ENCODE measurements at regions not wholly inside any gene's neighbourhood (a gene's known extent, or its start where the extent isn't known, plus 50 kb on each side); places are given as distances from the start of the nearest gene placed in this dataset.
"Not testable (repeated sequence)": the region's sequence is repeated elsewhere in the genome, so short reads cannot be mapped to it uniquely, and the experiment has no call there.

DNA sequence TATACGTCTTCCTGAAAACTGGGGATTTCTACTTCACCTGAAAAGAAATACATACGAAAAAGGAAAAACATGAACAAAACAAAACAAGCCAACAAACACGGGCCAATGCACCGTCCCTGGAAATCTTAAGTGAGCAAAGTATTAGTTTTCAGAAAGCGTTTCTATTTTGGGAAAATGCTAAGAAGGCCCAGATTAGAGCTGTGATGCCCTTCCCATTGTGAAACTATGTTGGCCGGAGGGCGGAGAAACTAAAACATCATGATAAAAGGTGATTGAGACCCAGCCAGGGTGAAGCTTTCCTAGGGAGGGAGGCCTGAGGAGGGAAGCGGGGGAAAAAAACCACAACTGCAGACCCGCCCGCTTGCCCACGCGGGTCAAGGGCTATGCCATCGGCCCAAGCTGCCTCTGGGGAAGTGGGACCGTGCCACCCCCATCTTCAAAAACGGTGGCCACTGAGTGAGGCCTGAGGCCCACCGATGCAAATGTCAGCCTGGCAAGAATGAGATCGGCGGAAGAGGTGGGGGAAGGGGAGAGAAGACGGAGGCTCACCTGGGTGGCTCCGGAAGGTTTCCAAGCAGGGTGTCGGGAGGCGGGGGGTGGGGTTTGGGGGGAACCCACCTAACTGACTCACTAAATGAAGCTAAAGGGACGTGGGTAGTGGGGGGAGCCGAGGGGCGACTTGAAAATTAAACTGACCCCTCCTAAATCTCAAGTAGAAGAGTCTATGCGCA, 757.6 kb upstream of the DEFB115 start:
- ATAC-seq (ENCODE audit: low read depth in 2 of 2); H3K4me1 Mint-ChIP-seq; H3K27me3 Mint-ChIP-seq; H3K4me3 Mint-ChIP-seq; H3K9me3 Mint-ChIP-seq; H3K36me3 Mint-ChIP-seq; H3K27ac Mint-ChIP-seq; DNase-seq: not testable (repeated sequence)

DNA sequence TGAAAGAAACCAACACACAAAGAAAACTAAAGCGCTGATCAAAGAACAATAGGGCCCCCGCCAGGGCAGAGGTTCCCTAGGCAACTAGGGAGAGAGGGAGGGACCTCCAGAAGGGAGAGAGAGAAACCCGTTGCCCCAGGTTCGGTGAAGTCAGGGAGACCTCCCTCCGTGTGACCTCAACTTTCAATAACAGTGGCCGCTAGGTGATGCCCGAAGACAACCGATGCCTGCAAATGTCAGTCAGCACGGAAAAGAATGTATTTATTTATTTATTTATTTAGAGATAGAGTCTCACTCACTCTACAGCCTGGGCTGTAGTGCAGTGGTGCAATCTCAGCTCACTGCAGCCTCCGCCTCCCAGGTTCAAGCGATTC, 757.0 kb upstream of the DEFB115 start:
- H3K9me3 Mint-ChIP-seq; ATAC-seq (ENCODE audit: low read depth in 2 of 2); H3K4me3 Mint-ChIP-seq; H3K4me1 Mint-ChIP-seq; H3K27ac Mint-ChIP-seq; DNase-seq; H3K27me3 Mint-ChIP-seq; H3K36me3 Mint-ChIP-seq: not testable (repeated sequence)

- no peak overlapping the region for H3K4me3 Mint-ChIP-seq
- H3K9me3 Mint-ChIP-seq, result peaks cover 0 to 6% (median 4%) of the 10 kb centered on the region in 7 donors
- H3K27me3 Mint-ChIP-seq, result no peaks in the 10 kb centered on the region
- ATAC-seq (ENCODE audit: low read depth in 2 of 2) (no peak), DNase-seq (no peak)
- H3K27ac Mint-ChIP-seq, result no peak overlapping the region
- H3K4me1 Mint-ChIP-seq, result no peaks in the 10 kb centered on the region
- no peaks in the 10 kb centered on the region for H3K36me3 Mint-ChIP-seq
Measured at GRCh38 chr20:30500829-30501440, 756.5 kb upstream of the DEFB115 start.

DNA sequence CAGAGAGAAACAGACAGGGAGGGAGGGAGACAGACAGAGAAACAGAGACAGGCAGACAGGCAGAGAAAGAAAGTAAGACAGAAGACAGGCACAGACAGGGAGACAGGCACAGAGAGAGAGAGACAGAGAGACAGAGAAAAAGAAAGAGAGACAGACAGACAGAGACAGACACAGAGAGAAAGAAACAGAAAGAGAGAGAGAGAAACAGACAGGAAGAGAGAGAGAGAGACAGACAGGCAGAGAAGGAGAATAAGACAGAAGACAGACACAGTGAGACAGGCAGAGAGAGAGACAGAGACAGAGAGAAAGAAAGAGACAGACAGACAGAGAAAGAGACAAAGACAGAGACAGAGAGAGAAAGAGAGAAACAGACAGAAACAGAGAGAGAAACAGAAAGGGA, 754.8 kb upstream of the DEFB115 start:
- H3K4me1 Mint-ChIP-seq, result no peaks in the 10 kb centered on the region
- H3K27ac Mint-ChIP-seq, result no peak overlapping the region
- H3K9me3 Mint-ChIP-seq, result peaks cover 0 to 14% (median 11%) of the 10 kb centered on the region in 7 donors
- H3K36me3 Mint-ChIP-seq, result no peaks in the 10 kb centered on the region
- DNase-seq (no peak), ATAC-seq (ENCODE audit: low read depth in 2 of 2) (no peak)
- H3K4me3 Mint-ChIP-seq, result no peak overlapping the region
- H3K27me3 Mint-ChIP-seq, result no peaks in the 10 kb centered on the region

GRCh38 chr20:30503204-30503603, 754.3 kb upstream of the DEFB115 start:
- H3K36me3 Mint-ChIP-seq; H3K27me3 Mint-ChIP-seq; H3K27ac Mint-ChIP-seq; H3K4me1 Mint-ChIP-seq; DNase-seq; ATAC-seq (ENCODE audit: low read depth in 2 of 2); H3K4me3 Mint-ChIP-seq: not testable (repeated sequence)
- H3K9me3 Mint-ChIP-seq, result peaks cover 0 to 18% (median 14%) of the 10 kb centered on the region in 7 donors

DNA sequence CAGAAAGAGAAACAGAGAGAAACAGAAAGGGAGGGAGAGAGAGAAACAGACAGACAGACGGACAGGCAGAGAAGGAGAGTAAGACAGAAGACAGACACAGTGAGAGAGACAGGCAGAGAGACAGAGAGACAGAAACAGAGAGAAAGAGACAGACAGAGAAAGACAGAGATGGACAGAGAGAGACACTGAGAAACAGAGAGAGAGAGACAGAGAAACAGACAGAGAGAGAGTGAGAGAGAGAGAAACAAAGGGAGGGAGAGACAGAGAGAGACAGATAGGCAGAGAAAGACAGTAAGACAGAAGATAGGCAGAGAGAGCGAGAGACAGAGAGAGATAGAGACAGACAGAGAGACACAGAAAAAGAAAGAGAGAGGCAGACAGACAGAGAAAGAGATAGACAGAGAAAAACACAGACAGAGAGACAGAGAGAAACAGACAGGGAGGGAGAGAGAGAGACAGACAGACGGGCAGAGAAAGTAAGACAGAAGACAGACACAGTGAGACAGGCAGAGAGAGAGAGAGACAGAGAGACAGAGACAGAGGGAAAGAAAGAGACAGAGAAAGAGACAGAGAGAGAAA, 753.4 kb upstream of the DEFB115 start:
- H3K9me3 Mint-ChIP-seq, result peaks cover 1 to 22% (median 15%) of the 10 kb centered on the region in 7 donors

GRCh38 chr20:30505566-30505965, 751.9 kb upstream of the DEFB115 start:
- peaks cover 1 to 26% (median 20%) of the 10 kb centered on the region in 7 donors for H3K9me3 Mint-ChIP-seq
- no peak for DNase-seq
- H3K4me3 Mint-ChIP-seq, result no peak overlapping the region
- H3K27me3 Mint-ChIP-seq, result no peaks in the 10 kb centered on the region
- H3K36me3 Mint-ChIP-seq, result no peaks in the 10 kb centered on the region
- H3K4me1 Mint-ChIP-seq, result no peaks in the 10 kb centered on the region
- ATAC-seq (ENCODE audit: low read depth in 2 of 2), result no peak
- H3K27ac Mint-ChIP-seq, result no peak overlapping the region

More for the DNA sequence above, 753.4 kb upstream of the DEFB115 start:
- ATAC-seq (ENCODE audit: low read depth in 2 of 2) (no peak), DNase-seq (no peak)
- Mint-ChIP-seq H3K4me1 (no peaks in the 10 kb centered on the region), H3K27me3 (no peaks in the 10 kb centered on the region), H3K27ac (no peak overlapping the region), H3K36me3 (no peaks in the 10 kb centered on the region), H3K4me3 (no peak overlapping the region)

DNA sequence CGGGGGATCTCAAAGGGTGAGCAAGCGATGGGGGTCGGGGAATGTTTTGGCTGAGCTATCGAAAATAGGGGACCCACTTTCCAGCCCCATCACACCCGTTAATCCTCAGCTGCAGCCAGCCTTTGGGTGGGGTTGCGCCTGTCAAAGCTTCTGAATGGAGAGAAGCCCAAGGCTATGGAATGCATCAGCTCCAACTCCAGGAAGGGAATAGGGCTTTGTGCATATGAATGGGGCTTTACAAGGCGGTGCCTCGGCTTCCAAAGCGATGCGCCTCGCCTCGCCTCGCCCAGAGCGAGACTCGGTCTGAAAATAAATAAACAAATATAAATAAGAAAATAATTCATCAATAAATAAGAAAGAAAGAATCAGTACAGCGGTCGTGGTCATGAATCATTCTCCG, 751.4 kb upstream of the DEFB115 start:
- ATAC-seq (ENCODE audit: low read depth in 2 of 2) (no peak), DNase-seq (no peak)
- Mint-ChIP-seq H3K9me3 (peaks cover 6 to 26% (median 25%) of the 10 kb centered on the region in 7 donors), H3K4me1 (no peaks in the 10 kb centered on the region), H3K27me3 (no peaks in the 10 kb centered on the region), H3K36me3 (no peaks in the 10 kb centered on the region), H3K27ac (no peak overlapping the region), H3K4me3 (no peak overlapping the region)

DNA sequence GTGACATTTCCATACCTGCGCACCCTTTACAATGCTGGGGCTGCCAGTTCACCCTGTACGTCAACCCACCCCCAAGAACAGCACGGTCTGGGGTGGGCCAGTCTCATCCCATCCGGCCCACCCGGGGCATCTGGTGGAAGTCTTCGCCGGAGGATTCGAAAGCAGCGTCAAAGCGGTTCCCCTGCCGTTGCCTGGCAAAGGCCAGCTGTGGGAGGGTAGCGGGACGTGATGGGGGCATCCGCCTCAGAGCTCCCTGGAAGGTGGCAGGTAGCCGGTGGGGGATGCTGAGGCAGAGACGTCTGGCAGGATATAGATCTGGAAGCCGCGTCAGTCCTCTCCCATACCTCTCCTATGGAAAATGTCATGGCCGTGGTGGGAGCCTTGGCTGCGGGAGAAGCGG, 749.1 kb upstream of the DEFB115 start:
- H3K9me3 Mint-ChIP-seq, result peaks cover 7 to 34% (median 28%) of the 10 kb centered on the region in 7 donors
- not testable (repeated sequence) for H3K4me1 Mint-ChIP-seq; ATAC-seq (ENCODE audit: low read depth in 2 of 2); H3K4me3 Mint-ChIP-seq; H3K27me3 Mint-ChIP-seq; DNase-seq; H3K36me3 Mint-ChIP-seq
- peak overlapping the region in 1 of 6 donors; percentile 11 for H3K27ac Mint-ChIP-seq

DNA sequence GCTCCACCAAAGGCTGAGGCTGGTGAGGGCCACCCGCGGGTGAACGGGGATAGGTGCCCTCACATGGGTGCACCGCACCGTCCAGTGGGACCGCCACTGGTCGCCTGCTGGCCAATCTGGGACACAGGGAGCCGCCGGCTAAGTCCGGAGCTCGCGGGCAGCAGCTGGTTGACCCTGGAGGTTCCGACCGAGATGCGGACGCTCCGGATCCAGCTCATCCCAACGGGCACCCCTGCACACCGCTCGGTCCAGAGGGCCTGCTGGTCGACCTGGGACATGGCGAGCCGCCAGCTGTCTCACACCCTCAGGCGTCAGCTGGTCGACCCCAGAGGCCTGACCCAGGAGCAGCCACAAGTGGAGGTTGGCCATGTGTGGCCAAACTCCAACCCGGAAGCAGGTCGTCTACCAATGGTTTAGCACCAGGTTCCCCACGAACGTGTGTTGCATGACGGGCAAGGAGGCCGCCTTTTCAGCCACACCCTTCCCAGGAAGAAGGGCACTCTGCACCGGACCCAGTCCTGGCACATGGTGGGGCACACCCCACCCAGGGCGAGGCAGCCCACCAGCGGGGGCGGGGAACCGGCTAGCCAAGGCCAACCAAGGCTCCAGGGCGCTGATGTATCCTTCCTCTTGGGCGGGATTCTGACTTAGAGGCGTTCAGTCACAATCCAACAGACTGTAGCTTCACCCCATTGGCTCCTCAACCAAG, 746.0 kb upstream of the DEFB115 start:
- H3K4me3 Mint-ChIP-seq, result no peak overlapping the region
- ATAC-seq (ENCODE audit: low read depth in 2 of 2) (no peak), DNase-seq (no peak)
- H3K27me3 Mint-ChIP-seq, result no peaks in the 10 kb centered on the region
- H3K36me3 Mint-ChIP-seq, result peaks cover 0 to 8% of the 10 kb centered on the region in 2 donors
- H3K9me3 Mint-ChIP-seq, result peaks cover 15 to 48% (median 39%) of the 10 kb centered on the region in 7 donors
- no peak overlapping the region for H3K27ac Mint-ChIP-seq
- no peaks in the 10 kb centered on the region for H3K4me1 Mint-ChIP-seq

GRCh38 chr20:30513050-30513628, 744.3 kb upstream of the DEFB115 start:
- no peak overlapping the region for H3K4me3 Mint-ChIP-seq
- H3K36me3 Mint-ChIP-seq, result peaks cover 0 to 8% of the 10 kb centered on the region in 2 donors
- no peak for DNase-seq
- H3K27me3 Mint-ChIP-seq, result no peaks in the 10 kb centered on the region
- H3K9me3 Mint-ChIP-seq, result peaks cover 15 to 38% (median 26%) of the 10 kb centered on the region in 7 donors
- H3K4me1 Mint-ChIP-seq, result no peaks in the 10 kb centered on the region
- ATAC-seq (ENCODE audit: low read depth in 2 of 2), result no peak
- H3K27ac Mint-ChIP-seq, result no peak overlapping the region

DNA sequence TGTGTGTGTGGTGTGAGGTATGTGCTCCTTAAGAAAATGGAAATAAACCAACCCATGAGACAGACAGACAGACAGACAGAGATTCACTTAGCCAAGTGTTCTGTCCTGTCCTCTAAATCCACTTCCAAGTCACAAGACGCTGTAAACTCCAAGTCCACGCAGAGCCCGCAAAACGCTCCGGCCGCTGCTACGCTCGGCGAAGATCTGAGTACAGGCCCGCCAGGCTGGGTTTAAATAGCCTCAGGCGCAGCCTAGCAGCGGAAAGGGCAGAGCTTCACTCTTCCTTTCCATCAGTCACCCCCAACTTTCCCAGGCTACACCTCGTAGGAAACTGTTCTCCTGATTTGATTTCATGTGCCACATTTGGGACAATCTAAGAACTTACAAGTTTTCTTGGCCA, 741.5 kb upstream of the DEFB115 start:
- H3K4me3 Mint-ChIP-seq; H3K27me3 Mint-ChIP-seq; ATAC-seq (ENCODE audit: low read depth in 2 of 2); H3K4me1 Mint-ChIP-seq; H3K36me3 Mint-ChIP-seq; DNase-seq; H3K27ac Mint-ChIP-seq: not testable (repeated sequence)
- peaks cover 9 to 29% (median 16%) of the 10 kb centered on the region in 7 donors for H3K9me3 Mint-ChIP-seq

DNA sequence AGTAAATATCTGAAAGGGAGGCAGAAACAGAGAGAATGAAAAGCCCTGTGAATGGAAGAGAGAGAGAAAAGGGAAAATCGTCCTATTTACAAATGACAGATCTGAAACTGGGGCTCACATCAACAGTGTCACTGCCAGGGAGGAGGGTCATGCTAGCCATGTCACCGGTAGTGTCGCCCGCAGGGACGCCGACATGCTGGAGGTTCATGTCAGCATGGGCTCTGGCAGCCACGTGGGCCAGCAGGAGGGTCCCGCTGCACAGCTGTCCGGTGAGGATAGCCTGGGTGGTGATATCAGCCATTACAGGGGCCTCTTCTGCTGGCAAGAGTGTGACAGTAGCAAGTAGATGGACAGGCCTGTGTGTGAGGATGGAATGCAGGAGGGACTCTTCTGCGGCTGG, 738.6 kb upstream of the DEFB115 start:
- not testable (repeated sequence) for H3K4me3 Mint-ChIP-seq; H3K27ac Mint-ChIP-seq; H3K36me3 Mint-ChIP-seq; H3K4me1 Mint-ChIP-seq; ATAC-seq (ENCODE audit: low read depth in 2 of 2); H3K27me3 Mint-ChIP-seq; DNase-seq
- H3K9me3 Mint-ChIP-seq, result peaks cover 2 to 18% (median 7%) of the 10 kb centered on the region in 7 donors

All from naive B cell (primary cell).